ENCODE measurements at regions not wholly inside any gene's neighbourhood (a gene's known extent, or its start where the extent isn't known, plus 50 kb on each side); places are given as distances from the start of the nearest gene placed in this dataset.
A peak's percentile ranks its signal among the peaks of the same experiment; 100 is the strongest.

GRCh38 chr3:135731546-135731945 lies 234.0 kb upstream of the PPP2R3A start:
- H3K79me2 ChIP-seq (ENCODE audit: control insufficient read depth, insufficient read depth, low read length) = no peaks in the 10 kb centered on the region
- no peaks in the 10 kb centered on the region for H3K27me3 ChIP-seq (ENCODE audit: insufficient read depth, low read length, poor library complexity)
- DNase-seq = no peak
- H3K4me2 ChIP-seq (ENCODE audit: low read length) = no peak overlapping the region
- no peak overlapping the region for H2AK5ac ChIP-seq (ENCODE audit: low read length)
- no CpG with 5 or more reads among the region's 2 CpGs for WGBS (ENCODE audit: extremely low coverage, insufficient coverage, low lambda C conversion rate)
- H3K36me3 ChIP-seq (ENCODE audit: control insufficient read depth, insufficient read depth, low read length) = no peaks in the 10 kb centered on the region
- no peak overlapping the region for H2BK15ac ChIP-seq (replicated peaks; ENCODE audit: low read depth)
- H2BK5ac ChIP-seq (ENCODE audit: low read length) = no peak overlapping the region
- no peaks in the 10 kb centered on the region for H3K4me1 ChIP-seq (ENCODE audit: control insufficient read depth, low read depth, low read length)
- H3K27ac ChIP-seq (ENCODE audit: low read depth, low read length) = no peak overlapping the region
- H3K79me1 ChIP-seq (ENCODE audit: low read length) = no peaks in the 10 kb centered on the region
- H3K23ac ChIP-seq (ENCODE audit: low read length) = no peak overlapping the region
- H3K18ac ChIP-seq (ENCODE audit: low read length) = no peak overlapping the region
- H4K5ac ChIP-seq (ENCODE audit: low read length) = no peak overlapping the region
- no peak overlapping the region for H3K56ac ChIP-seq (ENCODE audit: low read length)
- H3K9ac ChIP-seq (ENCODE audit: low read length) = no peak overlapping the region
- no peak overlapping the region for H3K4ac ChIP-seq (ENCODE audit: low read depth, low read length)
- no peak overlapping the region for H4K8ac ChIP-seq (ENCODE audit: low read depth, low read length)
- H3K4me3 ChIP-seq (ENCODE audit: low read length) = no peak overlapping the region
- no peak overlapping the region for H2BK120ac ChIP-seq (ENCODE audit: low read depth, low read length)

GRCh38 chr3:135736740-135737139 lies 228.8 kb upstream of the PPP2R3A start:
- no peak overlapping the region for H2BK15ac ChIP-seq (replicated peaks; ENCODE audit: low read depth)
- no peaks in the 10 kb centered on the region for H3K4me1 ChIP-seq (ENCODE audit: control insufficient read depth, low read depth, low read length)
- H3K4me3 ChIP-seq (ENCODE audit: low read length) = no peak overlapping the region
- no peak overlapping the region for H3K4me2 ChIP-seq (ENCODE audit: low read length)
- no peak overlapping the region for H4K8ac ChIP-seq (ENCODE audit: low read depth, low read length)
- no peaks in the 10 kb centered on the region for H3K36me3 ChIP-seq (ENCODE audit: control insufficient read depth, insufficient read depth, low read length)
- H4K5ac ChIP-seq (ENCODE audit: low read length) = no peak overlapping the region
- H3K9ac ChIP-seq (ENCODE audit: low read length) = no peak overlapping the region
- H3K18ac ChIP-seq (ENCODE audit: low read length) = no peak overlapping the region
- H3K79me2 ChIP-seq (ENCODE audit: control insufficient read depth, insufficient read depth, low read length) = no peaks in the 10 kb centered on the region
- H3K4ac ChIP-seq (ENCODE audit: low read depth, low read length) = no peak overlapping the region
- H2BK5ac ChIP-seq (ENCODE audit: low read length) = no peak overlapping the region
- H3K27me3 ChIP-seq (ENCODE audit: insufficient read depth, low read length, poor library complexity) = no peaks in the 10 kb centered on the region
- no peak overlapping the region for H2AK5ac ChIP-seq (ENCODE audit: low read length)
- H2BK120ac ChIP-seq (ENCODE audit: low read depth, low read length) = no peak overlapping the region
- peak; percentile 82 for DNase-seq
- no peak overlapping the region for H3K27ac ChIP-seq (ENCODE audit: low read depth, low read length)
- H3K79me1 ChIP-seq (ENCODE audit: low read length) = no peaks in the 10 kb centered on the region
- H3K56ac ChIP-seq (ENCODE audit: low read length) = no peak overlapping the region
- no peak overlapping the region for H3K23ac ChIP-seq (ENCODE audit: low read length)
- WGBS (ENCODE audit: extremely low coverage, insufficient coverage, low lambda C conversion rate) = no CpG with 5 or more reads among the region's 6 CpGs

GRCh38 chr3:135739779-135740178 lies 225.7 kb upstream of the PPP2R3A start:
- no peak overlapping the region for H3K27ac ChIP-seq (ENCODE audit: low read depth, low read length)
- H3K18ac ChIP-seq (ENCODE audit: low read length) = no peak overlapping the region
- no peak overlapping the region for H3K56ac ChIP-seq (ENCODE audit: low read length)
- DNase-seq = peak; percentile 18
- no peaks in the 10 kb centered on the region for H3K27me3 ChIP-seq (ENCODE audit: insufficient read depth, low read length, poor library complexity)
- H2BK5ac ChIP-seq (ENCODE audit: low read length) = no peak overlapping the region
- H3K23ac ChIP-seq (ENCODE audit: low read length) = no peak overlapping the region
- no peak overlapping the region for H4K8ac ChIP-seq (ENCODE audit: low read depth, low read length)
- no peaks in the 10 kb centered on the region for H3K4me1 ChIP-seq (ENCODE audit: control insufficient read depth, low read depth, low read length)
- H4K5ac ChIP-seq (ENCODE audit: low read length) = no peak overlapping the region
- no peak overlapping the region for H3K4me2 ChIP-seq (ENCODE audit: low read length)
- H2BK120ac ChIP-seq (ENCODE audit: low read depth, low read length) = no peak overlapping the region
- no peak overlapping the region for H3K4ac ChIP-seq (ENCODE audit: low read depth, low read length)
- no peak overlapping the region for H3K4me3 ChIP-seq (ENCODE audit: low read length)
- H3K36me3 ChIP-seq (ENCODE audit: control insufficient read depth, insufficient read depth, low read length) = no peaks in the 10 kb centered on the region
- no peaks in the 10 kb centered on the region for H3K79me2 ChIP-seq (ENCODE audit: control insufficient read depth, insufficient read depth, low read length)
- no peak overlapping the region for H3K9ac ChIP-seq (ENCODE audit: low read length)
- no peak overlapping the region for H2AK5ac ChIP-seq (ENCODE audit: low read length)
- no CpG with 5 or more reads among the region's 2 CpGs for WGBS (ENCODE audit: extremely low coverage, insufficient coverage, low lambda C conversion rate)
- H3K79me1 ChIP-seq (ENCODE audit: low read length) = no peaks in the 10 kb centered on the region
- H2BK15ac ChIP-seq (replicated peaks; ENCODE audit: low read depth) = no peak overlapping the region

- H3K79me2 ChIP-seq (ENCODE audit: control insufficient read depth, insufficient read depth, low read length) = no peaks in the 10 kb centered on the region
- H3K79me1 ChIP-seq (ENCODE audit: low read length) = no peaks in the 10 kb centered on the region
- H3K56ac ChIP-seq (ENCODE audit: low read length) = no peak overlapping the region
- H3K27ac ChIP-seq (ENCODE audit: low read depth, low read length) = no peak overlapping the region
- no peak overlapping the region for H2BK120ac ChIP-seq (ENCODE audit: low read depth, low read length)
- DNase-seq = no peak
- H3K18ac ChIP-seq (ENCODE audit: low read length) = no peak overlapping the region
- no peak overlapping the region for H3K23ac ChIP-seq (ENCODE audit: low read length)
- H3K36me3 ChIP-seq (ENCODE audit: control insufficient read depth, insufficient read depth, low read length) = no peaks in the 10 kb centered on the region
- WGBS (ENCODE audit: extremely low coverage, insufficient coverage, low lambda C conversion rate) = no CpG with 5 or more reads among the region's 9 CpGs
- H3K4me1 ChIP-seq (ENCODE audit: control insufficient read depth, low read depth, low read length) = no peaks in the 10 kb centered on the region
- no peak overlapping the region for H4K5ac ChIP-seq (ENCODE audit: low read length)
- no peak overlapping the region for H3K4me2 ChIP-seq (ENCODE audit: low read length)
- H2BK5ac ChIP-seq (ENCODE audit: low read length) = no peak overlapping the region
- no peak overlapping the region for H2AK5ac ChIP-seq (ENCODE audit: low read length)
- H3K27me3 ChIP-seq (ENCODE audit: insufficient read depth, low read length, poor library complexity) = no peaks in the 10 kb centered on the region
- no peak overlapping the region for H3K4ac ChIP-seq (ENCODE audit: low read depth, low read length)
- no peak overlapping the region for H3K4me3 ChIP-seq (ENCODE audit: low read length)
- H3K9ac ChIP-seq (ENCODE audit: low read length) = no peak overlapping the region
- no peak overlapping the region for H2BK15ac ChIP-seq (replicated peaks; ENCODE audit: low read depth)
- no peak overlapping the region for H4K8ac ChIP-seq (ENCODE audit: low read depth, low read length)
Observed at GRCh38 chr3:135740211-135740610, 225.3 kb upstream of the PPP2R3A start.

- no peaks in the 10 kb centered on the region for H3K4me1 ChIP-seq (ENCODE audit: control insufficient read depth, low read depth, low read length)
- H3K79me1 ChIP-seq (ENCODE audit: low read length) = no peaks in the 10 kb centered on the region
- H3K4ac ChIP-seq (ENCODE audit: low read depth, low read length) = no peak overlapping the region
- no peak overlapping the region for H3K9ac ChIP-seq (ENCODE audit: low read length)
- no peak overlapping the region for H4K8ac ChIP-seq (ENCODE audit: low read depth, low read length)
- no peak overlapping the region for H2AK5ac ChIP-seq (ENCODE audit: low read length)
- no peak overlapping the region for H3K18ac ChIP-seq (ENCODE audit: low read length)
- H2BK120ac ChIP-seq (ENCODE audit: low read depth, low read length) = no peak overlapping the region
- H3K36me3 ChIP-seq (ENCODE audit: control insufficient read depth, insufficient read depth, low read length) = no peaks in the 10 kb centered on the region
- H3K23ac ChIP-seq (ENCODE audit: low read length) = no peak overlapping the region
- H3K56ac ChIP-seq (ENCODE audit: low read length) = no peak overlapping the region
- H3K27me3 ChIP-seq (ENCODE audit: insufficient read depth, low read length, poor library complexity) = no peaks in the 10 kb centered on the region
- no peaks in the 10 kb centered on the region for H3K79me2 ChIP-seq (ENCODE audit: control insufficient read depth, insufficient read depth, low read length)
- no peak overlapping the region for H4K5ac ChIP-seq (ENCODE audit: low read length)
- H3K4me2 ChIP-seq (ENCODE audit: low read length) = no peak overlapping the region
- H3K27ac ChIP-seq (ENCODE audit: low read depth, low read length) = no peak overlapping the region
- no peak for DNase-seq
- no peak overlapping the region for H2BK15ac ChIP-seq (replicated peaks; ENCODE audit: low read depth)
- no peak overlapping the region for H2BK5ac ChIP-seq (ENCODE audit: low read length)
- no peak overlapping the region for H3K4me3 ChIP-seq (ENCODE audit: low read length)
Observed at GRCh38 chr3:135740751-135741150, 224.8 kb upstream of the PPP2R3A start.

- WGBS (ENCODE audit: extremely low coverage, insufficient coverage, low lambda C conversion rate) = no CpG with 5 or more reads among the region's 4 CpGs
- Histone ChIP-seq H3K27me3 (ENCODE audit: insufficient read depth, low read length, poor library complexity) (no peaks in the 10 kb centered on the region), H3K18ac (ENCODE audit: low read length) (no peak overlapping the region), H3K4me2 (ENCODE audit: low read length) (no peak overlapping the region), H2BK5ac (ENCODE audit: low read length) (no peak overlapping the region), H3K79me1 (ENCODE audit: low read length) (no peaks in the 10 kb centered on the region), H3K36me3 (ENCODE audit: control insufficient read depth, insufficient read depth, low read length) (no peaks in the 10 kb centered on the region), H3K4ac (ENCODE audit: low read depth, low read length) (no peak overlapping the region), H2AK5ac (ENCODE audit: low read length) (no peak overlapping the region), H3K4me1 (ENCODE audit: control insufficient read depth, low read depth, low read length) (no peaks in the 10 kb centered on the region), H3K79me2 (ENCODE audit: control insufficient read depth, insufficient read depth, low read length) (no peaks in the 10 kb centered on the region), H3K4me3 (ENCODE audit: low read length) (no peak overlapping the region), H2BK15ac (replicated peaks; ENCODE audit: low read depth) (no peak overlapping the region), H3K56ac (ENCODE audit: low read length) (no peak overlapping the region), H3K23ac (ENCODE audit: low read length) (no peak overlapping the region), H4K5ac (ENCODE audit: low read length) (no peak overlapping the region), H3K9ac (ENCODE audit: low read length) (no peak overlapping the region), H4K8ac (ENCODE audit: low read depth, low read length) (no peak overlapping the region), H2BK120ac (ENCODE audit: low read depth, low read length) (no peak overlapping the region), H3K27ac (ENCODE audit: low read depth, low read length) (no peak overlapping the region)
- no peak for DNase-seq
Observed at GRCh38 chr3:135751991-135752390, 213.5 kb upstream of the PPP2R3A start.

Measured in mesendoderm (in vitro differentiated cells).